H1 (cell line): ENCODE measurements at regions not wholly inside any gene's neighbourhood (a gene's known extent, or its start where the extent isn't known, plus 50 kb on each side); places are given as distances from the start of the nearest gene placed in this dataset.

Experiments
- CTCF ChIA-PET: fragments of 300-600 bp; sonication (Branson Sonifier 250); formaldehyde crosslinking; loops from one replicate; lab custom pipeline; 2021; ENCODE audit not compliant: partially characterized antibody; lab: Charles Lee
- POLR2A ChIA-PET: fragments of 300-600 bp; sonication (Branson Sonifier 250); formaldehyde crosslinking; loops from one replicate; lab custom pipeline; 2021; ENCODE audit warnings: inconsistent platforms; ENCODE audit not compliant: partially characterized antibody; lab: Charles Lee
- DNase-seq, 2 experiments: peaks; one replicate each; pipeline versions ENCODE4 v3.0.0 to v3.0.0-alpha.2; 2010 to 2022; ENCODE audit warnings: low spot score in 2 of 2, low read depth in 1 of 2, mixed read lengths in 1 of 2
- FAIRE-seq: peaks from 2 replicates; lab custom pipeline; 2011; peaks lifted over from hg19 to GRCh38; lab: Jason Lieb, UNC
- H2AFZ ChIP-seq: 2 replicates; pipeline ENCODE4 v1.8.1; 2012; ENCODE audit warnings: low read length, inconsistent platforms
- H2AK5ac ChIP-seq: 2 replicates; pipeline ENCODE4 v1.6.1; 2013; ENCODE audit warnings: low read depth, low read length
- H2BK120ac ChIP-seq: replicated peaks from 2 replicates; pipeline ENCODE3; 2013; ENCODE audit warnings: low read depth, low read length, inconsistent platforms
- H2BK12ac ChIP-seq: 2 replicates; pipeline ENCODE4 v1.6.1; 2013; ENCODE audit warnings: low read depth, low read length
- H2BK15ac ChIP-seq: 2 replicates; pipeline ENCODE4 v1.6.1; 2013; ENCODE audit warnings: low read length
- H2BK20ac ChIP-seq: 2 replicates; pipeline ENCODE4 v1.6.1; 2013; ENCODE audit warnings: low read length
- H2BK5ac ChIP-seq: 2 replicates; pipeline ENCODE4 v1.6.1; 2013; ENCODE audit warnings: low read depth, low read length
- H3K14ac ChIP-seq: 2 replicates; pipeline ENCODE4 v1.6.1; 2013; ENCODE audit warnings: inconsistent platforms; ENCODE audit not compliant: insufficient read length
- H3K18ac ChIP-seq: 2 replicates; pipeline ENCODE4 v1.6.1; 2013; ENCODE audit warnings: low read length; ENCODE audit errors: extremely low read depth
- H3K23ac ChIP-seq: 2 replicates; pipeline ENCODE4 v1.6.1; 2013; ENCODE audit warnings: inconsistent platforms; ENCODE audit not compliant: insufficient read length
- H3K23me2 ChIP-seq: 2 replicates; pipeline ENCODE4 v1.6.1; 2013; ENCODE audit warnings: low read depth, low read length
- H3K27ac ChIP-seq: 2 replicates; pipeline ENCODE4 v1.6.1; 2011; ENCODE audit warnings: low read depth, low read length, inconsistent platforms
- H3K27me3 ChIP-seq, 4 experiments: replicated peaks in 1 of 4; 1 replicate in 1 of 4; 2 replicates in 3 of 4; pipeline versions ENCODE4 v1.6.1 to v1.8.1; 2011 to 2013; ENCODE audit warnings: low read length in 3 of 4, mild to moderate bottlenecking in 3 of 4, inconsistent platforms in 2 of 4, mixed read lengths in 2 of 4, moderate library complexity in 1 of 4; ENCODE audit not compliant: control insufficient read depth in 3 of 4, insufficient read depth in 3 of 4; ENCODE audit errors: extremely low read depth in 1 of 4
- H3K36me3 ChIP-seq, 4 experiments: 2 replicates each; pipeline versions ENCODE4 v1.6.1 to v1.8.1; 2011 to 2013; ENCODE audit warnings: mild to moderate bottlenecking in 4 of 4, low read length in 3 of 4, moderate library complexity in 2 of 4, control low read depth in 1 of 4, inconsistent platforms in 1 of 4; ENCODE audit not compliant: insufficient read depth in 4 of 4, control insufficient read depth in 2 of 4
- H3K4ac ChIP-seq: replicated peaks from 2 replicates; pipeline ENCODE3; 2013; ENCODE audit warnings: low read length, low read depth, mixed read lengths, inconsistent platforms; ENCODE audit not compliant: insufficient read length
- H3K4me1 ChIP-seq, 4 experiments: replicated peaks in 1 of 4; 1 replicate in 1 of 4; 2 replicates in 3 of 4; pipeline versions ENCODE4 v1.6.1 to v1.8.1; 2011 to 2013; ENCODE audit warnings: low read length in 3 of 4, inconsistent platforms in 2 of 4, mixed read lengths in 1 of 4; ENCODE audit not compliant: insufficient read depth in 4 of 4, control insufficient read depth in 3 of 4
- H3K4me2 ChIP-seq, 2 experiments: 2 replicates each; pipeline versions ENCODE4 v1.6.1 to v1.8.1; 2011 to 2013; ENCODE audit warnings: low read depth in 2 of 2, low read length in 2 of 2, control low read depth in 1 of 2, inconsistent platforms in 1 of 2, mild to moderate bottlenecking in 1 of 2; ENCODE audit not compliant: insufficient read depth in 1 of 2
- H3K4me3 ChIP-seq, 4 experiments: fragments of 200-600, 300-600 bp in 1 of 4; sonication (generic), shearing (Covaris generic), sonication (Bioruptor Twin) in 1 of 4; 2 replicates each; pipeline versions ENCODE4 v1.5.1 to v1.8.1; 2011 to 2016; ENCODE audit warnings: low read length in 4 of 4, low read depth in 3 of 4, control low read depth in 2 of 4, inconsistent platforms in 2 of 4, mild to moderate bottlenecking in 2 of 4, mixed read lengths in 1 of 4, moderate library complexity in 1 of 4; ENCODE audit not compliant: insufficient read depth in 2 of 4; ENCODE audit errors: extremely low read depth in 1 of 4
- H3K56ac ChIP-seq: replicated peaks from 2 replicates; pipeline ENCODE3; 2013; ENCODE audit warnings: low read depth, mild to moderate bottlenecking, mixed read lengths, low read length, inconsistent platforms; ENCODE audit not compliant: insufficient read length
- H3K79me1 ChIP-seq: 2 replicates; pipeline ENCODE4 v1.6.1; 2013; ENCODE audit warnings: low read depth, low read length, control low read depth
- H3K79me2 ChIP-seq, 2 experiments: 2 replicates each; pipeline versions ENCODE4 v1.6.1 to v1.8.1; 2012 to 2013; ENCODE audit warnings: low read length in 2 of 2, mild to moderate bottlenecking in 2 of 2, inconsistent platforms in 1 of 2; ENCODE audit not compliant: insufficient read depth in 2 of 2, control insufficient read depth in 1 of 2
- H3K9ac ChIP-seq, 4 experiments: replicated peaks in 1 of 4; 1 replicate in 1 of 4; 2 replicates in 3 of 4; pipeline versions ENCODE4 v1.6.1 to v1.8.1; 2011 to 2013; ENCODE audit warnings: low read depth in 3 of 4, low read length in 3 of 4, control low read depth in 2 of 4, mild to moderate bottlenecking in 2 of 4, moderate library complexity in 2 of 4, inconsistent platforms in 1 of 4; ENCODE audit errors: extremely low read depth in 1 of 4
- H3K9me3 ChIP-seq, 2 experiments: 2 replicates each; pipeline versions ENCODE4 v1.6.1 to v1.8.1; 2012 to 2013; ENCODE audit warnings: mild to moderate bottlenecking in 2 of 2, moderate library complexity in 2 of 2, control low read depth in 1 of 2, inconsistent platforms in 1 of 2, low read depth in 1 of 2, low read length in 1 of 2, mixed read lengths in 1 of 2; ENCODE audit not compliant: insufficient read depth in 2 of 2
- H4K20me1 ChIP-seq, 2 experiments: replicated peaks in 1 of 2; 2 replicates each; pipeline versions ENCODE3 to v1.8.1; 2011 to 2013; ENCODE audit warnings: inconsistent platforms in 2 of 2, low read length in 2 of 2, mild to moderate bottlenecking in 1 of 2; ENCODE audit not compliant: insufficient read depth in 2 of 2, control insufficient read depth in 1 of 2
- H4K5ac ChIP-seq: 2 replicates; pipeline ENCODE4 v1.6.1; 2013; ENCODE audit warnings: low read length, low read depth, mixed read lengths, inconsistent platforms; ENCODE audit not compliant: insufficient read length
- H4K8ac ChIP-seq: 2 replicates; pipeline ENCODE4 v1.8.0; 2013; ENCODE audit warnings: mild to moderate bottlenecking, moderate library complexity, low read length, inconsistent platforms; ENCODE audit not compliant: insufficient read depth; ENCODE audit errors: extremely low read depth
- H4K91ac ChIP-seq: replicated peaks from 2 replicates; pipeline ENCODE3; 2013; ENCODE audit warnings: low read length, mixed read lengths, inconsistent platforms; ENCODE audit not compliant: insufficient read length
- BCL11A ChIP-seq, 2 experiments: IDR thresholded peaks; one replicate each; pipeline ENCODE4 v1.6.1; 2011; ENCODE audit warnings: low read depth in 2 of 2, low read length in 2 of 2, mild to moderate bottlenecking in 2 of 2
- CHD1 ChIP-seq: IDR thresholded peaks from 2 replicates; pipeline ENCODE4 v1.6.1; 2012; ENCODE audit warnings: low read depth, low read length, improper control_type of control experiment
- CREB1 ChIP-seq: IDR thresholded peaks from 2 replicates; pipeline ENCODE4 v1.6.1; 2012; ENCODE audit warnings: inconsistent platforms
- E2F6 ChIP-seq: IDR thresholded peaks from 2 replicates; pipeline ENCODE4 v1.6.1; 2012; ENCODE audit warnings: inconsistent platforms
- EGR1 ChIP-seq: IDR thresholded peaks from 2 replicates; pipeline ENCODE4 v1.6.1; 2011; ENCODE audit warnings: low read depth, low read length, borderline replicate concordance
- GABPA ChIP-seq: IDR thresholded peaks from 2 replicates; pipeline ENCODE4 v1.6.1; 2011; ENCODE audit warnings: mild to moderate bottlenecking, low read length, moderate library complexity, borderline replicate concordance; ENCODE audit not compliant: insufficient read depth
- KDM4A ChIP-seq: IDR thresholded peaks from one replicate; pipeline ENCODE4 v1.7.1; 2012; ENCODE audit warnings: low read depth, mild to moderate bottlenecking, moderate library complexity, low read length, inconsistent platforms; ENCODE audit not compliant: severe bottlenecking
- KDM5A ChIP-seq: fragments of 200-600 bp; IDR thresholded peaks from 2 replicates; pipeline ENCODE4 v1.7.1; 2012; ENCODE audit warnings: mild to moderate bottlenecking, low read length, inconsistent platforms, mixed read lengths
- MAX ChIP-seq: IDR thresholded peaks from 2 replicates; pipeline ENCODE4 v1.6.1; 2012; ENCODE audit warnings: inconsistent platforms
- POLR2AphosphoS5 ChIP-seq: IDR thresholded peaks from 2 replicates; pipeline ENCODE4 v1.6.1; 2011; ENCODE audit warnings: low read depth, low read length
- RNF2 ChIP-seq: fragments of 200-900, 300-1000 bp; sonication (generic); IDR thresholded peaks from 2 replicates; pipeline ENCODE4 v1.7.1; 2016; ENCODE audit warnings: borderline replicate concordance, low read depth, mild to moderate bottlenecking, antibody characterized with exemption, low read length; ENCODE audit not compliant: poor library complexity, severe bottlenecking; ENCODE audit errors: missing control alignments
- SRF ChIP-seq: IDR thresholded peaks from 2 replicates; pipeline ENCODE4 v1.6.1; 2011; ENCODE audit warnings: mild to moderate bottlenecking, low read depth, low read length, moderate library complexity
- TAF7 ChIP-seq: optimal IDR thresholded peaks from 2 replicates; pipeline ENCODE3; 2011; ENCODE audit warnings: low read depth, mild to moderate bottlenecking, inconsistent platforms, low read length, moderate library complexity, borderline replicate concordance
- WGBS, 2 experiments: shearing (Covaris generic) in 1 of 2; methylation state at CpG; one replicate each; pipeline versions ENCODE4 v1.1.6 to v1.1.7; 2013 to 2015; ENCODE audit warnings: low lambda C conversion rate in 2 of 2, mixed read lengths in 2 of 2, inconsistent platforms in 1 of 2, low coverage in 1 of 2, missing lambda C conversion rate in 1 of 2; ENCODE audit not compliant: insufficient replicate concordance in 2 of 2, insufficient coverage in 1 of 2, insufficient read length in 1 of 2; ENCODE audit errors: extremely low coverage in 1 of 2, missing lambda C conversion rate in 1 of 2; 5-methylcytosine and 5-hydroxymethylcytosine counted together

GRCh38 chr6:90406142-90406794 lies 109.6 kb upstream of the BACH2 start:
- Histone ChIP-seq H3K9me3 (no peaks in the 10 kb centered on the region; a peak in 1 of 4 replicates), H3K36me3 (no peaks in the 10 kb centered on the region), H3K56ac (no peak overlapping the region), H3K27ac (no peak overlapping the region), H3K79me2 (no peaks in the 10 kb centered on the region), H3K4ac (no peak overlapping the region), H3K9ac (no peak overlapping the region), H3K4me1 (peaks cover 0 to 12% (median 9%) of the 10 kb centered on the region in 4 experiments; a peak in 6 of 7 replicates), H2AK5ac (no peak overlapping the region), H4K91ac (no peak overlapping the region), H3K4me3 (no peak overlapping the region), H3K4me2 (no peak overlapping the region), H2BK120ac (no peak overlapping the region), H3K18ac (no peak overlapping the region), H4K5ac (no peak overlapping the region), H2BK20ac (no peak overlapping the region), H2BK12ac (no peak overlapping the region), H4K20me1 (no peaks in the 10 kb centered on the region), H4K8ac (no peak overlapping the region), H3K23ac (no peak overlapping the region), H2BK5ac (no peak overlapping the region), H3K23me2 (no peaks in the 10 kb centered on the region), H3K79me1 (no peaks in the 10 kb centered on the region), H2BK15ac (0 out of 2 replicates have a peak overlapping the region, but pooled peaks have one; percentile 4), H3K27me3 (no peaks in the 10 kb centered on the region), H3K14ac (no peak overlapping the region), H2AFZ (no peak overlapping the region)
- WGBS, 2 experiments = 91% methylated on average over 6 of the region's 6 CpGs; no CpG with 5 or more reads in 1 of the 2 experiments
- CTCF ChIA-PET = interaction anchor here (2.2 to 3.1 kb wide), 3 partner anchors 8 to 71 kb away, joined by 8 to 17 read pairs (median 9); no protein-coding TSS in a partner anchor
- no peak for DNase-seq
- no peak for FAIRE-seq
- POLR2A ChIA-PET = no interaction called here
- TF ChIP-seq BCL11A (IDR thresholded peaks at IDR 0.05; ENCODE audit: low read depth in 2 of 2, low read length in 2 of 2) (no peak), GABPA (no peak), EGR1 (no peak), E2F6 (no peak), KDM4A (no peak), RNF2 (no peak), TAF7 (no peak), POLR2AphosphoS5 (no peak), MAX (no peak), CHD1 (no peak), SRF (no peak), KDM5A (no peak), CREB1 (no peak)
